NCI-H146 treated with DMSO at 0.1 percent for 48 hours (cell line): ENCODE measurements at regions not wholly inside any gene's neighbourhood (a gene's known extent, or its start where the extent isn't known, plus 50 kb on each side); places are given as distances from the start of the nearest gene placed in this dataset.
"Not testable (repeated sequence)": the region's sequence is repeated elsewhere in the genome, so short reads cannot be mapped to it uniquely, and the experiment has no call there.

ENCODE experiments used
- DNase-seq: peaks from one replicate; lab custom pipeline; 2025; ENCODE audit not compliant: unreplicated experiment; lab: John Stamatoyannopoulos, UW

DNA sequence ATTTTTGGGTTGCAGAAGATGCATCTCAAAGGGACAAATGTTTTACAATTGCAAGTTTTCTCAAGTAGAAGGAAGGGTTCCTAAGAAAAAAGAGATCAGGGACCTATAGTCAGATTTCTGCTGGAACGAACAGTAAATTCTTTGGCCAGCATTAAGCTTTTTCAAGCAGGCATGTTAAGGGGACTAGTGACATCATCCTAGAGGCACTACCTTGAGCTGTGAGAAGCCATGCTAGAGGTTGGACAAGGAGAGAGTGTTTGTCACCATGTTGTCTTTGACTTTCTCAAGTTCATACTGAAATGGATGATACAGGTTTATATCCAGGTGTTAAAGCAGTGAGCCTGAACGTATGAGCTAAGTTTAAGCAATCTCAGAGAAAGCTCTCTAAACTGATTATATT lies 85.2 kb upstream of the WDR72 start:
- no peak for DNase-seq

DNA sequence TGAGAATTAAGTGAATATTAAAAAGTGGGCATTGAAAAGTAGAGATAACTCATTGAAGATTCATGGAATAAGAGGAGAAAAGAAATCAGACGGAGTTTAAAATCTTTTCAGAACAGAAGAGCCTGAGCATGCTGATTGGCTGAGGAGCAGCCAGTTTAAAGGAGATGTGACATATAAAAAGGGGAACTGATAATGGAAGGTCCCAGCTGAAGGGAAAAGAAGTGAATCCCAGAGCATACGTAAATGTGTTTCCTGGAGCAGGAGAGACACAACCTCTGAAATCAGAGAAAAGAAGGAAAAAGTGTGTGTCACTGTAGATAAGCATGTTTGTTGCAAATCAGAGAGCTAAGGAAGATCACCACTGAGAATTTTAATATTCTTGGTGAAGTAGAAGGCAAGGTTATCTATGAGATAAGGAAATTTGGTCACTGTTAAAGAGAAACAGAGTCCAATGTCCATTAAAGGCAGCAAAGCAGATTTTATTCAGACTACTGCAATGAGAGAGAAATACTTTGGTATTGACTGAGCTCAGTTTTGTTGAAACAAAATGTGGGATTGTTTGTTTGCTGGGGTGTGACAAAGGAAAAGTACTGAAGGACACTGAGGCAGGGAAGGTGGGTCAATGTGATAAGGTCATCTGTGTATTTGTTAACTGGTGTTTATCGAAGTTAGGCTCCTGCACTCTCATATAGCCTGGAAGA lies 84.6 kb upstream of the WDR72 start:
- no peak for DNase-seq

DNA sequence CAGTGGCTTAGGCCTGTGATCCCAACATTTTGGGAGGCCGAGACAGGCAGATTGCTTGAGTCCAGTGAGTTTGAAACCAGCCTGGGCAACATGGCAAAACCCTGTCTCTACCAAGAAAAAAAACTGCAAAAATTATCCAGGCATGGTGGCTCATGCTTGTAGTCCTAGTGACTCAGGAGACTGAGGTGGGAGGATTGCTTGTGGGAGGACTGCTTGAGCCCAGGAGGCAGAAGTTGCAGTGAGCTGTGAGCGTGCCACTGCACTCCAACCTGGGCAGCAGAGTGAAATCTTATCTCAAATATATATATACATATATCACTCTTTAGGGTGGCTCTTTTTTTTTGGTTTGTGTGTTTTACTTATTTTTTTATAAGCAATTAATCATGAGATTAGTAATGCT lies 83.7 kb upstream of the WDR72 start:
- DNase-seq = no peak

DNA sequence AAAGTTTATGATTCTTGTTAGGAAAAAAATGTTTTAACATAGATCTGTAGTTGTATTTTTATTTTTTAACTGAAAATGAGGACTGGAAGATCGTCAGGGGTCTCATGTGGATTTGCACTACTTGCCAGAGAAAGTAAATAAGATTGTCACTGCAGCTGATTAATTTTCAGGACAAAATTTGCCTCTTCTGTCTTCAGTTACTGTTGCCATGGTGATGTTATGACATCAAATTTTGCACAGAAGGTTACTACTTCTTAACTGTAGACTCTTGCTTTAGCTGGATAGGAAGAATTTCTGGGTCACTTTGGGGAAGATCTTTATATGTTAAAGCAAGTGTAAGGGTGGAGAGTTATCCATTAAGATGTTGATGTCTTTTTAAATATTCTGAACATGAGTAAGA lies 82.2 kb upstream of the WDR72 start:
- no peak for DNase-seq

DNA sequence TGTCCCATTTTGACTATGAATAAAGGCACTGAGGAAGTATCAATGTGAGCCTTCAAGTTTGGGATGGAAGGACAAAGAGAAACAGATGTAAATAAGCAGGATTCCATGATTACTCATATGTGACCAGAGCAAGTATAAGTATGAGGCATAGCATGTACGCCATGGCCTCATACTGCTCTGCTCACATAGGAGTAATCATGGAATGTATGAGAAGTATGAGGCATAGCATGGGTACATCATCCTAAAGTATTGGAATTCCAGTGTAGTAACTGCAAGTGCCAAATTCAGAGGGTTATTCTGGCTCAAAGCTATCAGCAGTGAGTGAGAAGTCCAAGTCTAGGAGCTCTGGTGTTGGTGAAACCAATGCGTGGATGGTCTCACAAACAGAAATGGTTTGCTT lies 81.2 kb upstream of the WDR72 start:
- DNase-seq = no peak

DNA sequence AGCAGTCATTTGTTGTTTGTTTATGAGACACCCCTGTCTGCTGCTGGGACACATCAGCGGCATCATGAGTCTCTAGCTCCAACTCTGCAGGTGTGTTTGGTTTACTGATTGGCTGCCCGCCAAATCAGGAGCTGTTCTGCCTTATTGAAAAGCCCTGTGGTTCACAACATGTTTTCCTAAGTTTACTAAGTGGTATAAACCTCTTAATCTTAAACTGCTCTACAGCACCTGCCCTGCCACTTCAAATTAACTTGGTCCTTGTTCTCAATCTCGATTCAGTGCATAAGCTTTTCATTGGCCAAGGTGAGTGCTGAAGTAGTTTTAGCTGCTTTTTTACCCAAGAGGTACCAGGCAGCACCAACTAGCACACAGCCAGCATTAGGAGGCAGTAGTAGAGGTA lies 77.8 kb upstream of the WDR72 start:
- DNase-seq = peak; percentile 3

DNA sequence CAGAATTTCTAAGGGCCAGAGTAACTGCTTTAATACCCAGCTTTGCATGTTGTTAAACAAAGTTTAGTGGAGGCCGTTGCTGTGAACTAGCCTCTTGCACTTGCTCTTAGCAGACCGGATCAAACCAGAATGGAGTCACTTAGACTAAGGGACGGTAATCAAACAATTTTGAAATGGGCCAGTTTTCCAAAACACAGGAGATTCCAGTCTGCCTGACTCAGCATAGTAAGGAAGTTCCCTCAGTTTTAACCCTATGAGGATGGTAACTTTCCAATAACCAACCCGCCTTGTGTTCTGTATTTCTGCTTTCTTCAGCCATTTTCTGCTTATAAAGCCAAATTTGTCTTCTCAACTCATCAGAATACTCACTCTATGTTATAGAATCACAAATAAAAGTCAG lies 77.2 kb upstream of the WDR72 start:
- DNase-seq = no peak

DNA sequence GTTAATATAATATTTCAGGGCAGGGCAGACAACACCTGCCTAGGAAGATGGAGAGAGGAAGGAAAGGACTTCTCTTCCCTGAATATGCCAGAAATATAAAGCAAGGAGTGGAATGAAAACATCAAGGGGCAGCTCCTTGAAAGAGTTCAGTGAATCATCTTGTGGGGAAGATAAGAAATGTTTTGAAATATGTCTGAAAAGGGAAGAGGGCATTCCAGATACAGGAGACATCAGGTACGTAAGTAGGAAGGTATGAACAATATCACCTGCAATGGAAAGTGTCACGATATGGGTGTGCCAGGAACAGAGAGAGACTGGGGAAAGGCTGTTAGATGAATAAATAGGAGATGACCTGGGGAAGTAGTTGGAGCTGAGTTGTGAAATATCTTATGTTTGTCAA lies 75.8 kb upstream of the WDR72 start:
- DNase-seq = no peak

DNA sequence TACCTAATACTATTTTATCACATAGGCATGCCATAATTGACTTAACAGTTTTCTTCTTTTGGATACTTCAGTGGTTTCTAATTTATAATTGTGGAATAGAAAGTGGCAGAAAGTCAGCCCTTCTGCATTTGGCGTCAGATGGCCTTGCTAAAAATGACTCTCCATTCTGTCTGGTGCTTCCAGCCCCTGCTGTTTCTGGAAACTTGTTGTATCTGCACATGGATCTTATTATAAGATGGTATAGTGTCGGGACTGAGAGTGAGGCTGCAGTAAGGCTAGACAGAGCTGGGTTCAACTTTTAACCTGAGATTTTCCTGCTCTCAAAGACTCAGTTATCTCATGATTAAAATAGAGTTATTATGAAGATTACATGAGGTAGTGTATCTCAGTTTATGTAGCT lies 74.8 kb upstream of the WDR72 start:
- no peak for DNase-seq

DNA sequence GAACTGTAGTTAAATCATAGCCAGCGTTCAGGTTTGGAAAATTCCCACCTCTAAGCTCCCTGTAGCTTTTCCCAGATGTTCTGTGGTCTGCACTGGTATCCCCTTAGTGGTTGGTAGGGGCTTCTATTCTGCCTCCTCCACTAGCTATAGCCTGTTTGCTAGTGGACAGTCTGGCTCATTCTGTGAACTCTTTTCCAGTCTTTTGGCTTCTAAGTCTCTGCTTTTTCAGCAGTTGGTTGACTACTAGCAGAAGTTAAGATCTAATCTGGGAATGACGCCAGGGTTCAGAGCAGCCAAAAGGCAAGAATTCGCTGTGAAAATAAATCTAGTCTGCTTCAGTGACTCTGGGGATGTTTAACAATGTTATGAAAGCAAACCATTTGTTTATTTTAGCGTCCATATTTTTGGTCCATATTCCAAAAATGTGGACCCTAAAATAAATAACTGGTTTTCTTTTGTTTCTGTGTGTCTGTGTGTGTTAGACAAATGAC lies 73.7 kb upstream of the WDR72 start:
- no peak for DNase-seq

DNA sequence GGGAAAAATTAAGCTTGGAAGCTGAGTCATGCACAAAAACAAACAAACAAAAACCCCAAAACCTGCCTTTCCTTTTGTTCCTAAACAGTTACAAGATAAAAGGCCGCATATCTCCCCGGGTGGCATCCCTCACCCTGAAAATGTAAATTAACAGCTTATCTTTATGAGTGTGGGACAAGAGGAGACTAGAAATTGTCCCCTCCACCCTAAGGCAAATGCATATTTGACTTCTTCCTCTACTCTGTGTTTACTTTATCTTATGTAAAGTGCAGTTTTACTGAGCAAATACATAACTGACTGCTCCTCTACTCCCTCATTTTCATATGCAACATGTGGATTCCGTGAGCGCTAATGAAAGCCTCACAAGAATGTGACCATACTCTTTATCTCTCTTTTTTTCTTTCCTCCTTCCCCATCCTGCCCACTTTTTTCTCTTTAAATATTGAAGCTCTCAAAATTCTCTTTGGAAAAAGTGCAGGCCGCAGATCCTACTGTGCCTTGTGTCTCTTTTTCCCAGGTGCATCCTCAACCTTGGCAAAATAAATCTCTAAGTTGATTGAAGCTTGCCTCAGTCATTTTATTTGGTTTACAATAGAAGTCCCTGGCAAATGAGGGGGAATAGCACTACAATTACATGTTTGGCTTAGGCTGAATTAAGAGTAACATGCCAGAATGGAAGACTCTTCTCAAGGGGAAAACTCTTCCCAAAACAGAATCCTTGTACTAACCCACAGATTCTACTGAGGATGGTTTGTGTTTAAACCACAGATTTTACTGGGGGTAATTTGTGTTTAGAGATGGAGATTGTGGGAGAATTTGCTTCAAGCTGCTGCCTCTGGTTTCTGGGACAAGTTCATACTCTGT lies 72.7 kb upstream of the WDR72 start:
- DNase-seq = no peak

DNA sequence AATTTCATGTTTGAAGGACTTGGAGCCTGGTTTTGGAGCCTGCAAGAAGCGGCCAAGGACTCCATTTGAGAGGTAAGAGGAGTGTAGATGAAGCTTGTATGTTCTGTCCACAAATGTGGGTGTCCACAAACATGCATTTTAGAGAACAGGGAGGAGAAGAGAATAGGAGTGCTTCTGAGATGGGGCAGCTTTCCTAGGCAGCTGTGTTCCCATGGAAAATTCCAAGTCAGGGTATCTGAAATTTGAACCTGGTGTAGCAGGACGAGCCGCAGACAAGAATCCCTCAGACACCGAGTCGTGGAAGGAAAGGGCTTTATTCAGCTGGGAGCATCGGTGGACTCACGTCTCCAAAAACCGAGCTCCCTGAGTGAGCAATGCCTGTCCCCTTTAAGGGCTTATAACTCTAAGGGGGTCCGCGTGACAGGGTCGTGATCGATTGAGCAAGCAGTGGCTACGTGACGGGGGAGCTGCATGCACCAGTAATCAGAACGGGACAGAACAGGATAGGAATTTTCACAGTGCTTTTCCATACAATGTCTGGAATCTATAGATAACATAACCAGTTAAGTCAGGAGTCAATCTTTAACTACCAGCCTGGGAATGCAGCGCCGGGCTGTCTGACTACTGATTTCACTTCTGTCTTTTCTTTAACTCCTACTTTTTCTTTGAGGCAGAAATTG lies 71.4 kb upstream of the WDR72 start:
- DNase-seq = no peak

DNA sequence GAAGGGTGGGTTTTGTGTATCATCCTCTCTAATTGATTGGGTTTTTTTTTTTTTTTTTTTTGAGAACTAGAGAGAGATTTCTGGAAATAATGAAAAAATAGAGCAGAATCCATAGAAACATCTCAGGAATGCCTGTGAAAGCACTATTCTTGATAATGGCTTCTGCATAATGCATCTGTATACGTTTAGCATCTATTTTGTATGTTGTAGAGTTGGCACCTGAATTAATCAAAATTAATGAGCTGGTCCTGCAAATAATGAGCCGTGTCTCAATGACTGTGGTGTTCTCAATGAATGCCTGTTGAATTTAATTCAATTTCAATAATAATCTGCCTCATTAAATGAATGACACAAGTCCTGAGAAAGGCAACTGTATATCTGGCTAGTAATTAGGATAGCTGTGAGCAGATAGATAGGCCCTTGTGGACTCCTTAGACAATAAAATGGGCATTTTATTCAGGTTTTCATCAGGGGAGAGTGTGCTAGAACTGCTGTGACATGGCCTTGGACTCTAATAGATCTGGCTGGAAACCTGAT lies 70.5 kb upstream of the WDR72 start:
- DNase-seq = no peak

DNA sequence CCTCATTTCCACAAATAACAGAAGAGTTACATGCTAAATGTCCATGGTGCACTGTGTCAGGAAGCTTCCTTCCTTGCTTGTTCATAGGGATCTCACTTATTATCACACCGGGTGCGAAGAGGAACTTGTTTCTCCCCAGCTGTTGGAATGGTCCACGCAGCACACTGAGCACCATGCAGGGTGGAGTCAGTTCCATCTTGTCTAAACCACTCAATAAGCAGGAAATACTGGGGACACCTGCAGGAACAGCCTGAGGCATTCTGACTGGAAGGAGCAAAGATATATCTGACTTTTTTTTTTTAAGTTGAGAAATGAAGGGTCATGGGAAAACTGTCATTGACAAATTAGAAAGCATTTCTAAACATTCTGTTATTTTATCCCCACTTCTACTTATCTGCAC lies 70.0 kb upstream of the WDR72 start:
- no peak for DNase-seq

DNA sequence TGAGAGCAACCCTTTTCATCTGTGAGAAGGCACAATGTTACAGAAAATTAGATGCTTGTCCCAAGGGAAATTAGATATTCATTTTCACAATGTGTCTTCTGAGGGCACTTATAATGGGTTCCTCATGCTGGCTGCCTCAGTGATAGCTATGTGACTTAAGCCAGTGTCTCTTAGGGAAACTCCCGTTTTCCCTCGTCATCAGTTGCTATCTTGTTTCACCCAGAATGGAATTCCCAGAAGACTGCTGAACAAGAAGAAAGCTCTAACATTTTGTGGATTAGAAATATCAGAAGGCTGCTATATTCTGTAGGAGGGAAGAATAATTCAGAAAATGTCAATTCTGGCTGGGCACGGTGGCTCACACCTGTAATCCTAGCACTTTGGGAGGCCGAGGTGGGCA lies 67.9 kb upstream of the WDR72 start:
- no peak for DNase-seq

DNA sequence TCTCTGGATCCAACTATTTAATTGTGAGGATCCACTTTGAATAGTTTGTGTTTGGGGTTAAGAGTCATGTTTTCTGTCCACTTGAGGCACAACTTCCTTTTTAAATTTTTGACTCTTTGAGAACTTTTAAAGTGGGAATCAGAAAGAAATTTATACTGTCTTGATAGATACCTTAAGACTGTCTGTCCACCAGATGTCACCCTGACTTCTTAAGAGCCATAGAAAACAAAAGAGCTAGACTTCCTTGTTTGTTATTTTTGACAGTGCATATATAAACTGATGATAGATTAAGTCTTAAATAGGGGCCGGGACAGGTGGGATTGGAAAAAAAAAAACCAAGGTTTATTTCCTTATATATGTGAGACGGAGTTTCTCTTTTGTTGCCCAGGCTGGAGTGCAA lies 52.1 kb upstream of the WDR72 start:
- no peak for DNase-seq

DNA sequence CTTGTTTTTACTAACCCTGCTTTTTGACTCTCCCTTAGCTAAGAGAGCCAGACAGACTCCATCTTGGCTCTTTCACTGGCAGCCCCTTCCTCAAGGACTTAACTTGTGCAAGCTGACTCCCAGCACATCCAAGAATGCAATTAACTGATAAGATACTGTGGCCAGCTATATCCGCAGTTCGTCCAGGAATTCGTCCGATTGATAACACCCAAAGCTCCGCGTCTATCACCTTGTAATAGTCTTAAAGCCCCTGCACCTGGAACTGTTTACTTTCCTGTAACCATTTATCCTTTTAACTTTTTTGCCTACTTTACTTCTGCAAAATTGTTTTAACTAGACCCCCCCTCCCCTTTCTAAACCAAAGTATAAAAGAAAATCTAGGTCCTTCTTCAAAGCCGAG lies 50.8 kb upstream of the WDR72 start:
- DNase-seq = not testable (repeated sequence)
